HEK293 (cell line): ENCODE measurements at regions not wholly inside any gene's neighbourhood (a gene's known extent, or its start where the extent isn't known, plus 50 kb on each side); places are given as distances from the start of the nearest gene placed in this dataset.

Source experiments
- CTCF ChIA-PET: fragments of 350-600 bp; formaldehyde crosslinking; extraction: SDS; loops from one replicate; lab custom pipeline; 2021; ENCODE audit warnings: antibody characterized with exemption; lab: Yijun Ruan, JAX
- POLR2A ChIA-PET: fragments of 300-600 bp; formaldehyde crosslinking; extraction: SDS; loops from one replicate; lab custom pipeline; 2020; ENCODE audit warnings: antibody characterized with exemption, inconsistent platforms; lab: Yijun Ruan, JAX
- H3K27ac ChIP-seq: fragments of 200-500 bp; sonication (Bioruptor generic); 2 replicates; pipeline ENCODE4 v1.5.1; 2014; ENCODE audit warnings: low read depth, low read length, control low read depth, inconsistent platforms; ENCODE audit errors: extremely low read depth
- H3K36me3 ChIP-seq, 2 experiments: fragments of 200-500 bp in 1 of 2; sonication (Bioruptor generic) in 1 of 2; 1 replicate in 1 of 2; 2 replicates in 1 of 2; pipeline ENCODE4 v1.5.1; 2014 to 2017; ENCODE audit warnings: inconsistent platforms in 2 of 2, low read length in 2 of 2; ENCODE audit not compliant: control insufficient read depth in 2 of 2, insufficient read depth in 1 of 2
- H3K4me1 ChIP-seq: fragments of 200-500 bp; sonication (Bioruptor generic); 2 replicates; pipeline ENCODE4 v1.5.1; 2014; ENCODE audit warnings: mild to moderate bottlenecking, low read length, inconsistent platforms; ENCODE audit not compliant: control insufficient read depth, insufficient read depth
- H3K4me3 ChIP-seq: 2 replicates; pipeline ENCODE4 v1.5.1; 2011; ENCODE audit warnings: low read depth, mild to moderate bottlenecking, control low read depth, low read length, moderate library complexity
- H3K9me3 ChIP-seq: fragments of 200-500 bp; sonication (Bioruptor generic); 2 replicates; pipeline ENCODE4 v1.5.1; 2014; ENCODE audit warnings: low read depth, low read length, inconsistent platforms; ENCODE audit not compliant: control insufficient read depth, insufficient read depth
- HOXC10 ChIP-seq: sonication (generic); formaldehyde crosslinking; IDR thresholded peaks from 2 replicates; pipeline ENCODE4 v1.8.1; 2023; ENCODE audit warnings: mild to moderate bottlenecking, missing genetic modification reagents
- IKZF3 ChIP-seq: fragments of 450-650 bp; IDR thresholded peaks from 2 replicates; pipeline ENCODE4 v1.5.0; 2018; ENCODE audit warnings: missing biosample characterization, mild to moderate bottlenecking, missing genetic modification characterization, moderate library complexity
- SP3 ChIP-seq: fragments of 450-650 bp; formaldehyde crosslinking; IDR thresholded peaks from 2 replicates; pipeline ENCODE4 v1.5.1; 2016; ENCODE audit warnings: missing biosample characterization, missing genetic modification characterization
- ZBTB21 ChIP-seq: fragments of 450-650 bp; formaldehyde crosslinking; IDR thresholded peaks from 2 replicates; pipeline ENCODE4 v1.5.1; 2017; ENCODE audit warnings: missing biosample characterization, missing genetic modification characterization
- ZNF174 ChIP-seq: fragments of 450-650 bp; formaldehyde crosslinking; IDR thresholded peaks from 2 replicates; pipeline ENCODE4 v1.5.0; 2017; ENCODE audit warnings: missing biosample characterization, mild to moderate bottlenecking, missing genetic modification characterization
- ZNF274 ChIP-seq, 2 experiments: fragments of 200-500 bp in 1 of 2; fragments of 450-650 bp in 1 of 2; sonication (Bioruptor generic) in 1 of 2; formaldehyde crosslinking in 1 of 2; IDR thresholded peaks; 2 replicates each; pipeline versions ENCODE4 v1.5.1 to v1.6.1; 2014 to 2016; ENCODE audit warnings: borderline replicate concordance in 1 of 2, inconsistent platforms in 1 of 2, low read length in 1 of 2, missing biosample characterization in 1 of 2, missing genetic modification characterization in 1 of 2
- ZNF335 ChIP-seq: fragments of 450-650 bp; formaldehyde crosslinking; conservative IDR thresholded peaks from 2 replicates; pipeline ENCODE4 v1.5.1; 2016; ENCODE audit warnings: missing biosample characterization, missing genetic modification characterization
- ZNF350 ChIP-seq: fragments of 450-650 bp; formaldehyde crosslinking; IDR thresholded peaks from 2 replicates; pipeline ENCODE4 v1.5.0; 2017; ENCODE audit warnings: missing biosample characterization, mild to moderate bottlenecking, missing genetic modification characterization
- ZNF391 ChIP-seq: fragments of 450-650 bp; formaldehyde crosslinking; IDR thresholded peaks from 2 replicates; pipeline ENCODE4 v1.5.1; 2016; ENCODE audit warnings: low read depth, missing biosample characterization, missing genetic modification characterization, borderline replicate concordance
- ZNF555 ChIP-seq: fragments of 450-650 bp; formaldehyde crosslinking; conservative IDR thresholded peaks from 2 replicates; pipeline ENCODE4 v1.5.1; 2017; ENCODE audit warnings: missing biosample characterization, mild to moderate bottlenecking, missing genetic modification characterization, inconsistent platforms
- ZNF561 ChIP-seq: fragments of 450-650 bp; IDR thresholded peaks from 2 replicates; pipeline ENCODE4 v1.5.1; 2018; ENCODE audit warnings: missing biosample characterization, missing genetic modification characterization, borderline replicate concordance
- ZNF701 ChIP-seq: fragments of 450-650 bp; formaldehyde crosslinking; IDR thresholded peaks from 2 replicates; pipeline ENCODE4 v1.5.1; 2016; ENCODE audit warnings: missing biosample characterization, missing genetic modification characterization
- ZNF777 ChIP-seq: fragments of 450-650 bp; formaldehyde crosslinking; IDR thresholded peaks from 2 replicates; pipeline ENCODE4 v1.5.1; 2017; ENCODE audit warnings: missing biosample characterization, missing genetic modification characterization, borderline replicate concordance
- TF ChIP-seq, protein P1 (sequence below): fragments of 450-650 bp; formaldehyde crosslinking; IDR thresholded peaks from 2 replicates; pipeline ENCODE4 v1.5.1; 2016; ENCODE audit warnings: missing biosample characterization, missing genetic modification characterization
- TF ChIP-seq, protein P2 (sequence below): fragments of 450-650 bp; formaldehyde crosslinking; IDR thresholded peaks from 2 replicates; pipeline ENCODE4 v1.5.0; 2017; ENCODE audit warnings: missing biosample characterization, missing genetic modification characterization, borderline replicate concordance
- TF ChIP-seq, protein P3 (sequence below): fragments of 450-650 bp; formaldehyde crosslinking; IDR thresholded peaks from 2 replicates; pipeline ENCODE4 v1.5.1; 2016; ENCODE audit warnings: missing biosample characterization, missing genetic modification characterization
- TF ChIP-seq, protein P4 (sequence below): fragments of 450-650 bp; formaldehyde crosslinking; IDR thresholded peaks from 2 replicates; pipeline ENCODE4 v1.5.1; 2016; ENCODE audit warnings: missing biosample characterization, missing genetic modification characterization, low read depth
- TF ChIP-seq, protein P5 (sequence below): fragments of 450-650 bp; formaldehyde crosslinking; IDR thresholded peaks from 2 replicates; pipeline ENCODE4 v1.5.1; 2016; ENCODE audit warnings: missing biosample characterization, missing genetic modification characterization
- TF ChIP-seq, protein P6 (sequence below): fragments of 450-650 bp; formaldehyde crosslinking; IDR thresholded peaks from 2 replicates; pipeline ENCODE4 v1.5.1; 2016; ENCODE audit warnings: missing biosample characterization, missing genetic modification characterization

DNA sequence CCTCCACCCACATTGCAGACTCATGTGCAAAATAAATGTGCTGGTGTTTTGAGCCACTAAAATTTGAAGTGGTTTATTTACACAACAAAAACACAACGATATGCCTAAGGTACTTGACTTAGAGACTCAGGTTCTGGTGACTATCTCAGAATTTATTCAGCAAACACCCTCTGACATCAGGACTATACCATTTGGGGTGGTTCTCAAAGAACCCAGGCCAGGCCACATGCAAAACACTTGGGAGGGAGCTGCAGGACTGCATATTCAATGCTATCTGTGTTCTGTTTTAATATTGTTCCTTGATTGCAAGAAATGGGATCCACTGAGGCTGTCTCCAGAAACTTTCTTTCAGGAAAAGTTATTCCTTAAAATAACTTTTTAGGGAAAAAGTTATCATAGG lies 91.6 kb downstream of the LINC00237 start (continued):
- no peak for TF ChIP-seq ZNF391
- TF ChIP-seq ZNF274 (IDR thresholded peaks at IDR 0.05; ENCODE audit: low read length): no peak
- TF ChIP-seq ZNF274 (tag by site-specific recombination; IDR thresholded peaks at IDR 0.05; ENCODE audit: borderline replicate concordance): no peak
- TF ChIP-seq, protein P1, sequence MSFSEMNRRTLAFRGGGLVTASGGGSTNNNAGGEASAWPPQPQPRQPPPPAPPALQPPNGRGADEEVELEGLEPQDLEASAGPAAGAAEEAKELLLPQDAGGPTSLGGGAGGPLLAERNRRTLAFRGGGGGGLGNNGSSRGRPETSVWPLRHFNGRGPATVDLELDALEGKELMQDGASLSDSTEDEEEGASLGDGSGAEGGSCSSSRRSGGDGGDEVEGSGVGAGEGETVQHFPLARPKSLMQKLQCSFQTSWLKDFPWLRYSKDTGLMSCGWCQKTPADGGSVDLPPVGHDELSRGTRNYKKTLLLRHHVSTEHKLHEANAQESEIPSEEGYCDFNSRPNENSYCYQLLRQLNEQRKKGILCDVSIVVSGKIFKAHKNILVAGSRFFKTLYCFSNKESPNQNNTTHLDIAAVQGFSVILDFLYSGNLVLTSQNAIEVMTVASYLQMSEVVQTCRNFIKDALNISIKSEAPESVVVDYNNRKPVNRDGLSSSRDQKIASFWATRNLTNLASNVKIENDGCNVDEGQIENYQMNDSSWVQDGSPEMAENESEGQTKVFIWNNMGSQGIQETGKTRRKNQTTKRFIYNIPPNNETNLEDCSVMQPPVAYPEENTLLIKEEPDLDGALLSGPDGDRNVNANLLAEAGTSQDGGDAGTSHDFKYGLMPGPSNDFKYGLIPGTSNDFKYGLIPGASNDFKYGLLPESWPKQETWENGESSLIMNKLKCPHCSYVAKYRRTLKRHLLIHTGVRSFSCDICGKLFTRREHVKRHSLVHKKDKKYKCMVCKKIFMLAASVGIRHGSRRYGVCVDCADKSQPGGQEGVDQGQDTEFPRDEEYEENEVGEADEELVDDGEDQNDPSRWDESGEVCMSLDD (tag by site-specific recombination): no peak
- no peak for TF ChIP-seq HOXC10
- TF ChIP-seq, protein P2, sequence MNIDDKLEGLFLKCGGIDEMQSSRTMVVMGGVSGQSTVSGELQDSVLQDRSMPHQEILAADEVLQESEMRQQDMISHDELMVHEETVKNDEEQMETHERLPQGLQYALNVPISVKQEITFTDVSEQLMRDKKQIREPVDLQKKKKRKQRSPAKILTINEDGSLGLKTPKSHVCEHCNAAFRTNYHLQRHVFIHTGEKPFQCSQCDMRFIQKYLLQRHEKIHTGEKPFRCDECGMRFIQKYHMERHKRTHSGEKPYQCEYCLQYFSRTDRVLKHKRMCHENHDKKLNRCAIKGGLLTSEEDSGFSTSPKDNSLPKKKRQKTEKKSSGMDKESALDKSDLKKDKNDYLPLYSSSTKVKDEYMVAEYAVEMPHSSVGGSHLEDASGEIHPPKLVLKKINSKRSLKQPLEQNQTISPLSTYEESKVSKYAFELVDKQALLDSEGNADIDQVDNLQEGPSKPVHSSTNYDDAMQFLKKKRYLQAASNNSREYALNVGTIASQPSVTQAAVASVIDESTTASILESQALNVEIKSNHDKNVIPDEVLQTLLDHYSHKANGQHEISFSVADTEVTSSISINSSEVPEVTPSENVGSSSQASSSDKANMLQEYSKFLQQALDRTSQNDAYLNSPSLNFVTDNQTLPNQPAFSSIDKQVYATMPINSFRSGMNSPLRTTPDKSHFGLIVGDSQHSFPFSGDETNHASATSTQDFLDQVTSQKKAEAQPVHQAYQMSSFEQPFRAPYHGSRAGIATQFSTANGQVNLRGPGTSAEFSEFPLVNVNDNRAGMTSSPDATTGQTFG (tag by site-specific recombination): no peak
- TF ChIP-seq, all 188 proteins: peak for 0

DNA sequence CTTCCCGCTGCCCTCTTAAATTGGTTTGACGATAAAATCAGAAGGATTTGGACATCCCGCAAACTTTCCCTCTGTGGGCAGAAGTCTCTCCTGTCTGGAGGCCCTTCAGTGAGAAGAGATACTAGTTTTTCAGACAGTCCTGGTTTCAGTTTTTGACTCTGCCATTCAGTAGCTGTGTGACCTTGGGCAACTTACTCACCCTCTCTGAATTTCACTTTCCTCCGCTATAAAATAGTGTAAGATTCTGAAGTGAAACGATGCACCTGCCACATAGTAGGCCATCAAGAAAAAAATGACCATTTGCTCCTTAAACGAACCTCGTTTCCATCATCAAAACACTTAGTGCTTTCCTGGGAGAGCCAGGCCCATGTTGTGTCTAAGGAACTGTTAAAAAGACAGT lies 97.2 kb downstream of the LINC00237 start:
- H3K4me1 ChIP-seq: no peaks in the 10 kb centered on the region
- TF ChIP-seq SP3 (tag by site-specific recombination) (no peak), ZNF174 (no peak), ZBTB21 (no peak), ZNF777 (tag by site-specific recombination) (no peak), ZNF561 (tag by site-specific recombination) (no peak), ZNF701 (tag by site-specific recombination) (no peak), ZNF555 (tag by site-specific recombination) (no peak), ZNF335 (tag by site-specific recombination) (no peak), IKZF3 (tag by site-specific recombination) (no peak), ZNF350 (tag by site-specific recombination) (no peak)
- TF ChIP-seq, protein P3, sequence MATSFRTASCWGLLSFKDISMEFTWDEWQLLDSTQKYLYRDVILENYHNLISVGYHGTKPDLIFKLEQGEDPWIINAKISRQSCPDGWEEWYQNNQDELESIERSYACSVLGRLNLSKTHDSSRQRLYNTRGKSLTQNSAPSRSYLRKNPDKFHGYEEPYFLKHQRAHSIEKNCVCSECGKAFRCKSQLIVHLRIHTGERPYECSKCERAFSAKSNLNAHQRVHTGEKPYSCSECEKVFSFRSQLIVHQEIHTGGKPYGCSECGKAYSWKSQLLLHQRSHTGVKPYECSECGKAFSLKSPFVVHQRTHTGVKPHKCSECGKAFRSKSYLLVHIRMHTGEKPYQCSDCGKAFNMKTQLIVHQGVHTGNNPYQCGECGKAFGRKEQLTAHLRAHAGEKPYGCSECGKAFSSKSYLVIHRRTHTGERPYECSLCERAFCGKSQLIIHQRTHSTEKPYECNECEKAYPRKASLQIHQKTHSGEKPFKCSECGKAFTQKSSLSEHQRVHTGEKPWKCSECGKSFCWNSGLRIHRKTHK (tag by site-specific recombination): no peak
- TF ChIP-seq, protein P4, sequence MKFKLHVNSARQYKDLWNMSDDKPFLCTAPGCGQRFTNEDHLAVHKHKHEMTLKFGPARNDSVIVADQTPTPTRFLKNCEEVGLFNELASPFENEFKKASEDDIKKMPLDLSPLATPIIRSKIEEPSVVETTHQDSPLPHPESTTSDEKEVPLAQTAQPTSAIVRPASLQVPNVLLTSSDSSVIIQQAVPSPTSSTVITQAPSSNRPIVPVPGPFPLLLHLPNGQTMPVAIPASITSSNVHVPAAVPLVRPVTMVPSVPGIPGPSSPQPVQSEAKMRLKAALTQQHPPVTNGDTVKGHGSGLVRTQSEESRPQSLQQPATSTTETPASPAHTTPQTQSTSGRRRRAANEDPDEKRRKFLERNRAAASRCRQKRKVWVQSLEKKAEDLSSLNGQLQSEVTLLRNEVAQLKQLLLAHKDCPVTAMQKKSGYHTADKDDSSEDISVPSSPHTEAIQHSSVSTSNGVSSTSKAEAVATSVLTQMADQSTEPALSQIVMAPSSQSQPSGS: no peak
- TF ChIP-seq, protein P5, sequence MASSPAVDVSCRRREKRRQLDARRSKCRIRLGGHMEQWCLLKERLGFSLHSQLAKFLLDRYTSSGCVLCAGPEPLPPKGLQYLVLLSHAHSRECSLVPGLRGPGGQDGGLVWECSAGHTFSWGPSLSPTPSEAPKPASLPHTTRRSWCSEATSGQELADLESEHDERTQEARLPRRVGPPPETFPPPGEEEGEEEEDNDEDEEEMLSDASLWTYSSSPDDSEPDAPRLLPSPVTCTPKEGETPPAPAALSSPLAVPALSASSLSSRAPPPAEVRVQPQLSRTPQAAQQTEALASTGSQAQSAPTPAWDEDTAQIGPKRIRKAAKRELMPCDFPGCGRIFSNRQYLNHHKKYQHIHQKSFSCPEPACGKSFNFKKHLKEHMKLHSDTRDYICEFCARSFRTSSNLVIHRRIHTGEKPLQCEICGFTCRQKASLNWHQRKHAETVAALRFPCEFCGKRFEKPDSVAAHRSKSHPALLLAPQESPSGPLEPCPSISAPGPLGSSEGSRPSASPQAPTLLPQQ (tag by site-specific recombination): no peak
- TF ChIP-seq, protein P2 (tag by site-specific recombination): no peak
- TF ChIP-seq, protein P6, sequence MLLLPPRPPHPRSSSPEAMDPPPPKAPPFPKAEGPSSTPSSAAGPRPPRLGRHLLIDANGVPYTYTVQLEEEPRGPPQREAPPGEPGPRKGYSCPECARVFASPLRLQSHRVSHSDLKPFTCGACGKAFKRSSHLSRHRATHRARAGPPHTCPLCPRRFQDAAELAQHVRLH (tag by site-specific recombination): no peak
- ChIA-PET CTCF (interaction anchor here (0.6 kb wide), 1 partner anchor 149 kb away, joined by 4 read pairs; no protein-coding TSS in a partner anchor), POLR2A (no interaction called here)
- no peak overlapping the region for H3K27ac ChIP-seq
- no peaks in the 10 kb centered on the region for H3K9me3 ChIP-seq
- H3K4me3 ChIP-seq: no peak overlapping the region
- no peaks in the 10 kb centered on the region for H3K36me3 ChIP-seq
